Renal pelvis (tissue), 1 donor: ENCODE measurements at regions not wholly inside any gene's neighbourhood (a gene's known extent, or its start where the extent isn't known, plus 50 kb on each side); places are given as distances from the start of the nearest gene placed in this dataset.
A peak's percentile ranks its signal among the peaks of the same experiment; 100 is the strongest.
"Not testable (repeated sequence)": the region's sequence is repeated elsewhere in the genome, so short reads cannot be mapped to it uniquely, and the experiment has no call there.

Source experiments
- DNase-seq: peaks from one replicate; pipeline ENCODE4 v3.0.0-alpha.2; 2013

GRCh38 chr5:174491265-174491664 is 233.1 kb upstream of the MSX2 start:
- no peak for DNase-seq

GRCh38 chr5:174491761-174492350 is 232.5 kb upstream of the MSX2 start:
- no peak for DNase-seq

GRCh38 chr5:174493530-174493929 is 230.9 kb upstream of the MSX2 start:
- DNase-seq, result no peak

- DNase-seq, result not testable (repeated sequence)
Measured at GRCh38 chr5:174497939-174498338, 226.4 kb upstream of the MSX2 start.

GRCh38 chr5:174498575-174498974 is 225.8 kb upstream of the MSX2 start:
- DNase-seq, result not testable (repeated sequence)

- no peak for DNase-seq
Measured at GRCh38 chr5:174500636-174501035, 223.7 kb upstream of the MSX2 start.

GRCh38 chr5:174501461-174502069 is 222.8 kb upstream of the MSX2 start:
- DNase-seq, result no peak

GRCh38 chr5:174503086-174503460 is 221.3 kb upstream of the MSX2 start:
- DNase-seq, result no peak

- no peak for DNase-seq
Measured at GRCh38 chr5:174503461-174504265, 220.7 kb upstream of the MSX2 start.

GRCh38 chr5:174504266-174504726 is 220.1 kb upstream of the MSX2 start:
- no peak for DNase-seq

GRCh38 chr5:174505621-174506020 is 218.8 kb upstream of the MSX2 start:
- DNase-seq, result no peak

- DNase-seq, result not testable (repeated sequence)
Measured at GRCh38 chr5:174510782-174511453, 213.5 kb upstream of the MSX2 start.

GRCh38 chr5:174511714-174512253 is 212.6 kb upstream of the MSX2 start:
- DNase-seq, result no peak

GRCh38 chr5:174514325-174514724 is 210.1 kb upstream of the MSX2 start:
- no peak for DNase-seq

- peak; percentile 22 for DNase-seq
Measured at GRCh38 chr5:174514983-174515394, 209.4 kb upstream of the MSX2 start.

GRCh38 chr5:174516741-174517140 is 207.6 kb upstream of the MSX2 start:
- DNase-seq, result no peak

GRCh38 chr5:174518512-174518911 is 205.9 kb upstream of the MSX2 start:
- no peak for DNase-seq

- no peak for DNase-seq
Measured at GRCh38 chr5:174520420-174521396, 203.7 kb upstream of the MSX2 start.

GRCh38 chr5:174521449-174521848 is 202.9 kb upstream of the MSX2 start:
- DNase-seq, result no peak

- no peak for DNase-seq
Measured at GRCh38 chr5:174522480-174523260, 201.7 kb upstream of the MSX2 start.
